Neutrophil (primary cell): ENCODE measurements at regions not wholly inside any gene's neighbourhood (a gene's known extent, or its start where the extent isn't known, plus 50 kb on each side); places are given as distances from the start of the nearest gene placed in this dataset.

Experiments
- H3K27ac ChIP-seq: fragments of 200-600 bp; sonication (generic); 2 replicates; pipeline ENCODE4 v1.5.1; 2016; ENCODE audit warnings: mild to moderate bottlenecking, moderate library complexity
- H3K27me3 ChIP-seq: fragments of 200-600 bp; sonication (generic); 2 replicates; pipeline ENCODE4 v1.6.0; 2016; ENCODE audit warnings: mild to moderate bottlenecking
- H3K36me3 ChIP-seq: fragments of 200-600 bp; sonication (generic); 2 replicates; pipeline ENCODE4 v1.5.1; 2017
- H3K4me1 ChIP-seq, 2 experiments: fragments of 200-600 bp in 1 of 2; sonication (generic) in 1 of 2; 1 replicate in 1 of 2; 2 replicates in 1 of 2; pipeline versions ENCODE4 v1.5.1 to v1.6.1; 2013 to 2016; ENCODE audit warnings: low read depth in 1 of 2, low read length in 1 of 2, mild to moderate bottlenecking in 1 of 2, moderate library complexity in 1 of 2; ENCODE audit not compliant: control insufficient read depth in 1 of 2, insufficient read depth in 1 of 2
- H3K4me3 ChIP-seq, 2 experiments: fragments of 200-600 bp in 1 of 2; sonication (generic) in 1 of 2; 1 replicate in 1 of 2; 2 replicates in 1 of 2; pipeline ENCODE4 v1.5.1; 2013 to 2016; ENCODE audit warnings: low read depth in 1 of 2, low read length in 1 of 2, mild to moderate bottlenecking in 1 of 2, moderate library complexity in 1 of 2
- H3K9me3 ChIP-seq: fragments of 200-600 bp; sonication (generic); 2 replicates; pipeline ENCODE4 v1.5.1; 2016
- TF ChIP-seq, protein P1 (sequence below): fragments of 200-600 bp; sonication (generic); IDR thresholded peaks from 2 replicates; pipeline ENCODE4 v1.5.1; 2016; ENCODE audit warnings: antibody characterized with exemption

- no peaks in the 10 kb centered on the region for H3K36me3 ChIP-seq
- H3K27me3 ChIP-seq: no peaks in the 10 kb centered on the region
- H3K9me3 ChIP-seq: no peaks in the 10 kb centered on the region
- H3K4me3 ChIP-seq: no peak overlapping the region
- TF ChIP-seq, protein P1, sequence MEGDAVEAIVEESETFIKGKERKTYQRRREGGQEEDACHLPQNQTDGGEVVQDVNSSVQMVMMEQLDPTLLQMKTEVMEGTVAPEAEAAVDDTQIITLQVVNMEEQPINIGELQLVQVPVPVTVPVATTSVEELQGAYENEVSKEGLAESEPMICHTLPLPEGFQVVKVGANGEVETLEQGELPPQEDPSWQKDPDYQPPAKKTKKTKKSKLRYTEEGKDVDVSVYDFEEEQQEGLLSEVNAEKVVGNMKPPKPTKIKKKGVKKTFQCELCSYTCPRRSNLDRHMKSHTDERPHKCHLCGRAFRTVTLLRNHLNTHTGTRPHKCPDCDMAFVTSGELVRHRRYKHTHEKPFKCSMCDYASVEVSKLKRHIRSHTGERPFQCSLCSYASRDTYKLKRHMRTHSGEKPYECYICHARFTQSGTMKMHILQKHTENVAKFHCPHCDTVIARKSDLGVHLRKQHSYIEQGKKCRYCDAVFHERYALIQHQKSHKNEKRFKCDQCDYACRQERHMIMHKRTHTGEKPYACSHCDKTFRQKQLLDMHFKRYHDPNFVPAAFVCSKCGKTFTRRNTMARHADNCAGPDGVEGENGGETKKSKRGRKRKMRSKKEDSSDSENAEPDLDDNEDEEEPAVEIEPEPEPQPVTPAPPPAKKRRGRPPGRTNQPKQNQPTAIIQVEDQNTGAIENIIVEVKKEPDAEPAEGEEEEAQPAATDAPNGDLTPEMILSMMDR: no peak
- H3K27ac ChIP-seq: no peak overlapping the region
- H3K4me1 ChIP-seq: no peaks in the 10 kb centered on the region
These were observed 83.2 kb downstream of the CXXC4 start for GRCh38 chr4:104411502-104411901.

GRCh38 chr4:104408878-104409277, 85.8 kb downstream of the CXXC4 start:
- no peaks in the 10 kb centered on the region for H3K9me3 ChIP-seq
- H3K4me3 ChIP-seq: no peak overlapping the region
- TF ChIP-seq, protein P1: no peak
- no peaks in the 10 kb centered on the region for H3K4me1 ChIP-seq
- H3K27me3 ChIP-seq: no peaks in the 10 kb centered on the region
- H3K27ac ChIP-seq: no peak overlapping the region
- no peaks in the 10 kb centered on the region for H3K36me3 ChIP-seq

DNA sequence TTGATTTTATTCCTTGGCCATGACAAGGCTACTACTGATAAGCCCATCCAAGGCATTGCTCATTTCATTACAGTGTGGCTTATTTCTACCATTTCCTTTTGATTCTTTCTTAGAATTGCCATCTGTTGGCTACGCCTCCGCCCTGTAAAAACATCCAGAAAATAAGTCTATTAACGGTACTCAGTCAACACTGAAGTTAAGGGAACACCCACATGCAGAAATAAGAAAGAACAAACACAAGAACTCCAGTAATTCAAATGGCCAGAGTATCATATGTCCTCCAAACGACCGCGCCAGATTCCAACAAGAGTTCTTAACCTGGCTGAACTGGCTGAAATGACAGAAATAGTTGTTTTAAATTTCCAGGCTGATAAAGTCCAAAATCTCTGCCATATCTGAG, 90.3 kb downstream of the CXXC4 start:
- no peaks in the 10 kb centered on the region for H3K36me3 ChIP-seq
- TF ChIP-seq, protein P1: no peak
- no peak overlapping the region for H3K27ac ChIP-seq
- no peak overlapping the region for H3K4me3 ChIP-seq
- H3K4me1 ChIP-seq: no peaks in the 10 kb centered on the region
- H3K9me3 ChIP-seq: no peaks in the 10 kb centered on the region
- no peaks in the 10 kb centered on the region for H3K27me3 ChIP-seq

DNA sequence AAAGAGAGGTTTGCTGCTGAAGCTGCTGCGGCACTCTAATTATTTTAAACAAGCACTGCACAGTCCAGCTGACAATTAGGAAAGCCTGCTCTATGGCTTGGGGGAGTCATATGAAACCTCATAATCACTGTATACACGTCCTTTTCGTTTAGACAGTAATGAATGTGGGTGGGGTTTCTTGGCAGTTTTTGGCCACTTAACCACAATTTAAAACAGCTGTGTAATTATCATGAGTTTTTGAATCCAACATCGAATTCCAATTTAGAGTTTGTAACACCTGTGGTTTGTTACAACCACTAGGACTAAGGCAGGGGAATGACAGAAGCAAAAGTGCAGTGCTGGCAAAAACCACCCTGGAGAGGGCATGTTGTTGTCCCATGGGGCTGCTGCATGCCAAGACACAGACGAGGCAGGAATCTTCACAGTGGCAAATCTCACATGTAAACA, 99.5 kb downstream of the CXXC4 start:
- TF ChIP-seq, protein P1: no peak
- Histone ChIP-seq H3K27me3 (no peaks in the 10 kb centered on the region), H3K4me1 (no peaks in the 10 kb centered on the region), H3K9me3 (no peaks in the 10 kb centered on the region), H3K4me3 (no peak overlapping the region), H3K36me3 (no peaks in the 10 kb centered on the region), H3K27ac (no peak overlapping the region)

- Histone ChIP-seq H3K4me3 (no peak overlapping the region), H3K27ac (no peak overlapping the region), H3K36me3 (no peaks in the 10 kb centered on the region), H3K27me3 (no peaks in the 10 kb centered on the region), H3K4me1 (no peaks in the 10 kb centered on the region), H3K9me3 (no peaks in the 10 kb centered on the region)
- TF ChIP-seq, protein P1: no peak
These were observed 100.1 kb downstream of the CXXC4 start for GRCh38 chr4:104394406-104395167.
